GM19239 (cell line): ENCODE measurements at regions not wholly inside any gene's neighbourhood (a gene's known extent, or its start where the extent isn't known, plus 50 kb on each side); places are given as distances from the start of the nearest gene placed in this dataset.

Experiments used
- DNase-seq: peaks from one replicate; pipeline ENCODE4 v3.0.0; 2011; ENCODE audit warnings: low spot score; ENCODE audit not compliant: insufficient read length
- FAIRE-seq: peaks from 2 replicates; lab custom pipeline; 2011; peaks lifted over from hg19 to GRCh38; lab: Jason Lieb, UNC

GRCh38 chr1:67632356-67632755 lies 52.6 kb upstream of the GADD45A start:
- no peak for DNase-seq
- FAIRE-seq = no peak

- DNase-seq (no peak), FAIRE-seq (no peak)
Measured at GRCh38 chr1:67632811-67633655, 52.0 kb upstream of the GADD45A start.

- DNase-seq (no peak), FAIRE-seq (no peak)
Measured at GRCh38 chr1:67634396-67634935, 50.5 kb upstream of the GADD45A start.

- DNase-seq (no peak), FAIRE-seq (no peak)
Measured at GRCh38 chr1:67635055-67635809, 49.8 kb upstream of the GADD45A start.
